NCI-H526 (cell line): ENCODE measurements at regions not wholly inside any gene's neighbourhood (a gene's known extent, or its start where the extent isn't known, plus 50 kb on each side); places are given as distances from the start of the nearest gene placed in this dataset.
"Not testable (repeated sequence)": the region's sequence is repeated elsewhere in the genome, so short reads cannot be mapped to it uniquely, and the experiment has no call there.

Experiments
- DNase-seq, 2 experiments: peaks; one replicate each; lab custom pipeline; 2025; lab: John Stamatoyannopoulos, UW

- DNase-seq = peak; percentile 58 to 61
These were observed 144.3 kb upstream of the SULF2 start for GRCh38 chr20:47929368-47930115.

- no peak for DNase-seq
These were observed 142.7 kb upstream of the SULF2 start for GRCh38 chr20:47927944-47928343.

- DNase-seq = no peak
These were observed 142.1 kb upstream of the SULF2 start for GRCh38 chr20:47927385-47927851.

- DNase-seq = no peak
These were observed 141.4 kb upstream of the SULF2 start for GRCh38 chr20:47926731-47927130.

- no peak for DNase-seq
These were observed 140.3 kb upstream of the SULF2 start for GRCh38 chr20:47925593-47925992.

GRCh38 chr20:47922269-47922668 lies 137.0 kb upstream of the SULF2 start:
- DNase-seq = no peak

- DNase-seq = not testable (repeated sequence)
These were observed 136.5 kb upstream of the SULF2 start for GRCh38 chr20:47921829-47922228.

GRCh38 chr20:47921408-47921807 lies 136.1 kb upstream of the SULF2 start:
- no peak for DNase-seq

GRCh38 chr20:47917549-47918070 lies 132.3 kb upstream of the SULF2 start:
- DNase-seq = no peak

GRCh38 chr20:47915495-47915894 lies 130.2 kb upstream of the SULF2 start:
- no peak for DNase-seq

GRCh38 chr20:47914792-47915191 lies 129.5 kb upstream of the SULF2 start:
- DNase-seq = no peak

GRCh38 chr20:47912786-47913501 lies 127.7 kb upstream of the SULF2 start:
- DNase-seq = not testable (repeated sequence)

GRCh38 chr20:47912165-47912564 lies 126.9 kb upstream of the SULF2 start:
- not testable (repeated sequence) for DNase-seq

- DNase-seq = not testable (repeated sequence)
These were observed 124.6 kb upstream of the SULF2 start for GRCh38 chr20:47909696-47910369.

GRCh38 chr20:47908361-47909035 lies 123.2 kb upstream of the SULF2 start:
- peak; percentile 21 to 71 for DNase-seq

- peak; percentile 38 to 69 for DNase-seq
These were observed 122.7 kb upstream of the SULF2 start for GRCh38 chr20:47907951-47908350.

- DNase-seq = no peak
These were observed 121.9 kb upstream of the SULF2 start for GRCh38 chr20:47907031-47907675.

GRCh38 chr20:47906348-47906660 lies 121.0 kb upstream of the SULF2 start:
- no peak for DNase-seq

GRCh38 chr20:47905628-47906347 lies 120.5 kb upstream of the SULF2 start:
- DNase-seq = peak in 1 of 2 experiments; percentile 20

- DNase-seq = not testable (repeated sequence)
These were observed 117.7 kb upstream of the SULF2 start for GRCh38 chr20:47903009-47903408.

- not testable (repeated sequence) for DNase-seq
These were observed 114.0 kb upstream of the SULF2 start for GRCh38 chr20:47899313-47899712.
